CD4-positive, alpha-beta T cell (primary cell): ENCODE measurements at regions not wholly inside any gene's neighbourhood (a gene's known extent, or its start where the extent isn't known, plus 50 kb on each side); places are given as distances from the start of the nearest gene placed in this dataset.
"Not testable (repeated sequence)": the region's sequence is repeated elsewhere in the genome, so short reads cannot be mapped to it uniquely, and the experiment has no call there.

Experiments
- ATAC-seq: fragments of 200-7000 bp; cut with Tn5 transposase; one replicate; pipeline ENCODE4 v1.10.0; 2022; ENCODE audit warnings: mild to moderate bottlenecking; ENCODE audit not compliant: poor library complexity
- CTCF ChIA-PET: fragments of 350-600 bp; sonication (Branson Sonifier 250); formaldehyde crosslinking; loops from one replicate; lab custom pipeline; 2021; ENCODE audit warnings: antibody characterized with exemption, inconsistent platforms; lab: Charles Lee
- POLR2A ChIA-PET: fragments of 350-600 bp; sonication (Branson Sonifier 250); formaldehyde crosslinking; loops from one replicate; lab custom pipeline; 2021; ENCODE audit warnings: antibody characterized with exemption, inconsistent platforms; lab: Charles Lee
- DNase-seq, 14 experiments: peaks; one replicate each; pipeline ENCODE4 v3.0.0-alpha.2; 2013 to 2020; ENCODE audit warnings: mixed read lengths in 2 of 14
- H3K27ac ChIP-seq, 2 donors: one replicate each; pipeline versions ENCODE4 v1.5.1 to v1.7.0; 2013; ENCODE audit warnings: low read length in 2 of 2, low read depth in 1 of 2, mild to moderate bottlenecking in 1 of 2
- H3K27me3 ChIP-seq, 2 experiments: 1 replicate in 1 of 2; 2 replicates in 1 of 2; pipeline versions ENCODE4 v1.6.1 to v1.7.0; 2013; ENCODE audit warnings: low read length in 2 of 2, control low read depth in 1 of 2, mild to moderate bottlenecking in 1 of 2, moderate library complexity in 1 of 2; ENCODE audit not compliant: insufficient read depth in 2 of 2, control insufficient read depth in 1 of 2
- H3K36me3 ChIP-seq: one replicate; pipeline ENCODE4 v1.6.1; 2013; ENCODE audit warnings: low read length, control low read depth; ENCODE audit not compliant: insufficient read depth
- H3K4me1 ChIP-seq: one replicate; pipeline ENCODE4 v1.6.1; 2013; ENCODE audit warnings: low read length, control low read depth; ENCODE audit not compliant: insufficient read depth
- H3K4me3 ChIP-seq: one replicate; pipeline ENCODE4 v1.5.1; 2013; ENCODE audit warnings: mild to moderate bottlenecking, low read length, moderate library complexity
- H3K9me3 ChIP-seq, 2 experiments: 1 replicate in 1 of 2; 2 replicates in 1 of 2; pipeline versions ENCODE4 v1.6.1 to v1.7.0; 2013; ENCODE audit warnings: low read length in 2 of 2, mild to moderate bottlenecking in 2 of 2, control low read depth in 1 of 2, moderate library complexity in 1 of 2; ENCODE audit not compliant: control insufficient read depth in 1 of 2, insufficient read depth in 1 of 2
- H3K27ac Mint-ChIP-seq: one replicate; pipeline ENCODE4 v1.8.0; 2020; ENCODE audit warnings: mixed read lengths
- H3K27me3 Mint-ChIP-seq: one replicate; pipeline ENCODE4 v1.8.0; 2021; ENCODE audit warnings: mixed read lengths
- H3K36me3 Mint-ChIP-seq: one replicate; pipeline ENCODE4 v1.8.0; 2021; ENCODE audit warnings: low read depth, mixed read lengths
- H3K4me1 Mint-ChIP-seq: one replicate; pipeline ENCODE4 v1.8.0; 2021; ENCODE audit warnings: low read depth, mixed read lengths
- H3K4me3 Mint-ChIP-seq: one replicate; pipeline ENCODE4 v1.8.0; 2020; ENCODE audit warnings: mild to moderate bottlenecking, mixed read lengths
- H3K9me3 Mint-ChIP-seq: one replicate; pipeline ENCODE4 v1.8.0; 2020; ENCODE audit warnings: mixed read lengths
- CTCF ChIP-seq: fragments of 200-600 bp; IDR thresholded peaks from one replicate; pipeline ENCODE4 v1.8.0; 2022; ENCODE audit warnings: antibody characterized with exemption, mild to moderate bottlenecking
- intact Hi-C, 2 experiments: fragments of 100-400 bp; cut with DNase I in 1 of 2; cut with micrococcal nuclease in 1 of 2; formaldehyde crosslinking; loops; one replicate each; pipeline versions ENCODE4 v1.15.1 to v1.9.0; 2023 to 2025; cut with DNase I, micrococcal nuclease

GRCh38 chr11:39542460-39542859, 1917.0 kb downstream of the LRRC4C start:
- H3K27me3 ChIP-seq: no peaks in the 10 kb centered on the region
- DNase-seq (no peak), ATAC-seq (no peak)
- no peak overlapping the region for H3K4me3 ChIP-seq
- ChIA-PET CTCF (no interaction called here), POLR2A (no interaction called here)
- no peak for TF ChIP-seq CTCF
- H3K4me1 ChIP-seq: no peaks in the 10 kb centered on the region
- peaks cover 12% of the 10 kb centered on the region for H3K9me3 Mint-ChIP-seq
- H3K27ac ChIP-seq: no peak overlapping the region
- no peaks in the 10 kb centered on the region for H3K36me3 Mint-ChIP-seq
- no peaks in the 10 kb centered on the region for H3K36me3 ChIP-seq
- H3K27ac Mint-ChIP-seq: no peak overlapping the region
- H3K4me3 Mint-ChIP-seq: no peak overlapping the region
- intact Hi-C loops: no loop called here
- no peaks in the 10 kb centered on the region for H3K4me1 Mint-ChIP-seq
- no peaks in the 10 kb centered on the region for H3K27me3 Mint-ChIP-seq
- H3K9me3 ChIP-seq: peaks cover 7 to 11% of the 10 kb centered on the region in 2 experiments

GRCh38 chr11:39541945-39542351, 1917.5 kb downstream of the LRRC4C start:
- Histone ChIP-seq H3K4me3 (no peak overlapping the region), H3K27ac (no peak overlapping the region), H3K27me3 (no peaks in the 10 kb centered on the region), H3K9me3 (peaks cover 7 to 11% of the 10 kb centered on the region in 2 experiments), H3K4me1 (no peaks in the 10 kb centered on the region), H3K36me3 (no peaks in the 10 kb centered on the region)
- Mint-ChIP-seq H3K36me3 (no peaks in the 10 kb centered on the region), H3K4me1 (no peaks in the 10 kb centered on the region), H3K9me3 (peaks cover 9% of the 10 kb centered on the region), H3K4me3 (no peak overlapping the region), H3K27ac (no peak overlapping the region), H3K27me3 (no peaks in the 10 kb centered on the region)
- TF ChIP-seq CTCF: no peak
- ATAC-seq: no peak
- no peak for DNase-seq
- CTCF ChIA-PET: no interaction called here
- POLR2A ChIA-PET: no interaction called here
- intact Hi-C loops: no loop called here

- POLR2A ChIA-PET, DNase-seq, H3K9me3 ChIP-seq, H3K36me3 Mint-ChIP-seq, H3K4me3 Mint-ChIP-seq, ATAC-seq, H3K36me3 ChIP-seq, intact Hi-C loops, H3K27ac Mint-ChIP-seq, H3K27me3 Mint-ChIP-seq, H3K27ac ChIP-seq, H3K27me3 ChIP-seq, CTCF ChIA-PET, H3K4me1 Mint-ChIP-seq, H3K4me1 ChIP-seq, H3K4me3 ChIP-seq: not testable (repeated sequence)
- peaks cover 28% of the 10 kb centered on the region for H3K9me3 Mint-ChIP-seq
Measured at GRCh38 chr11:39536323-39536722, 1923.1 kb downstream of the LRRC4C start.
